ENCODE measurements at regions not wholly inside any gene's neighbourhood (a gene's known extent, or its start where the extent isn't known, plus 50 kb on each side); places are given as distances from the start of the nearest gene placed in this dataset.

DNA sequence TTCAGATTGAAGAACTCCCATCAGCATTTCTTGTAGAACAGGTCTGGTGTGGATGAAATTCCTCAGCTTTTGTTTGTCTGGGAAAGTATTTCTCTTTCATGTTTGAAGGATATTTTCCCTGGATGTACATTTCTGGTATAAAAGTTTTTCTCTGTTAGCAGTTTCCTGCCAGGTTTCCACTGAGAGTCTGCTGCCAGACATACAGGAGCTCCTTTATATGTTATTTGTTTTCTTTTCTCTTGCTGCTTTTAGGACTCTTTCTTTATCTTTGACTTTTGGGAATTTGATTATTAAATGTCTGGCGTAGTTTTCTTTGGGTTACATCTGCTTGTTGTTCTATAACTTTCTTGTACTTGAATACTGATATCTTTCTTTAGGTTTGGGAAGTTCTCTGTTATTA is 486.5 kb downstream of the ARAP2 start:
- no peak for DNase-seq (ENCODE audit: low read depth in 2 of 2)
- Histone ChIP-seq H3K4me3 (replicated peaks in 1 of 4; ENCODE audit: control extremely low read depth in 1 of 4, insufficient read depth in 1 of 4, low read depth in 3 of 4, low read length in 4 of 4) (no peak overlapping the region), H3K9ac (ENCODE audit: insufficient read depth, low read length) (no peak overlapping the region), H3K27me3 (ENCODE audit: control insufficient read depth, insufficient read depth, low read length) (no peaks in the 10 kb centered on the region), H3K9me3 (ENCODE audit: control insufficient read depth, insufficient read depth, low read depth, low read length) (no peaks in the 10 kb centered on the region), H4K20me1 (ENCODE audit: control insufficient read depth, extremely low read depth, insufficient read depth, low read length) (no peaks in the 10 kb centered on the region), H3K4me1 (ENCODE audit: control insufficient read depth, extremely low read depth, insufficient read depth, low read length) (no peaks in the 10 kb centered on the region), H2AFZ (ENCODE audit: low read length) (no peak overlapping the region), H3K4me2 (ENCODE audit: extremely low read depth, insufficient read depth, low read length) (no peak overlapping the region), H3K79me2 (ENCODE audit: control insufficient read depth, insufficient read depth, low read length) (no peaks in the 10 kb centered on the region), H3K36me3 (ENCODE audit: control insufficient read depth, insufficient read depth, low read length) (no peaks in the 10 kb centered on the region), H3K27ac (ENCODE audit: insufficient read depth, low read length) (no peak overlapping the region)
- TF ChIP-seq, protein P1, sequence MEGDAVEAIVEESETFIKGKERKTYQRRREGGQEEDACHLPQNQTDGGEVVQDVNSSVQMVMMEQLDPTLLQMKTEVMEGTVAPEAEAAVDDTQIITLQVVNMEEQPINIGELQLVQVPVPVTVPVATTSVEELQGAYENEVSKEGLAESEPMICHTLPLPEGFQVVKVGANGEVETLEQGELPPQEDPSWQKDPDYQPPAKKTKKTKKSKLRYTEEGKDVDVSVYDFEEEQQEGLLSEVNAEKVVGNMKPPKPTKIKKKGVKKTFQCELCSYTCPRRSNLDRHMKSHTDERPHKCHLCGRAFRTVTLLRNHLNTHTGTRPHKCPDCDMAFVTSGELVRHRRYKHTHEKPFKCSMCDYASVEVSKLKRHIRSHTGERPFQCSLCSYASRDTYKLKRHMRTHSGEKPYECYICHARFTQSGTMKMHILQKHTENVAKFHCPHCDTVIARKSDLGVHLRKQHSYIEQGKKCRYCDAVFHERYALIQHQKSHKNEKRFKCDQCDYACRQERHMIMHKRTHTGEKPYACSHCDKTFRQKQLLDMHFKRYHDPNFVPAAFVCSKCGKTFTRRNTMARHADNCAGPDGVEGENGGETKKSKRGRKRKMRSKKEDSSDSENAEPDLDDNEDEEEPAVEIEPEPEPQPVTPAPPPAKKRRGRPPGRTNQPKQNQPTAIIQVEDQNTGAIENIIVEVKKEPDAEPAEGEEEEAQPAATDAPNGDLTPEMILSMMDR (conservative IDR thresholded peaks at IDR 0.05 in 1 of 2, IDR thresholded peaks at IDR 0.05 in 1 of 2; ENCODE audit: low read depth in 1 of 2, low read length in 2 of 2): no peak
- no peak for TF ChIP-seq EZH2 (IDR thresholded peaks at IDR 0.05; ENCODE audit: low read length, missing control alignments)

DNA sequence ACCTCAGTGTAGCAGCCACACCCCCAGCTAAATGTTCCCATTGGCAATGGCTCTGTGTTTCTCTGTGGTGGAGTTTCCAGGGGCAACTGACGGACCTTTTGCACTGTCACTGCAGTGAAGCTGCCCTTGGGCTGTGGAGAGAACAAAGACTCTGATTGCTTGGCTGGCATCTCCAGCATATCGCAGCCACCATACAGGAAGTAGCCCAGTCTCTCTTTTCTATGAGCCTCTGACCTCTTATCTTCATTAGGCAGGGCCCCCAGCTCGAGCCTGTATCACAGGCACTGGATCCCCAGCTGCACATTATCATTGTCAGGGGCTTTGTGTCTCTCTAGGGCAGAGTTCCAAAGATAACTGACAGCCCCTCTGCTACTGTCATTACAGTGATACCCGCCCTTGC is 483.5 kb downstream of the ARAP2 start:
- Histone ChIP-seq H3K9ac (ENCODE audit: insufficient read depth, low read length) (no peak overlapping the region), H3K9me3 (ENCODE audit: control insufficient read depth, insufficient read depth, low read depth, low read length) (no peaks in the 10 kb centered on the region), H3K79me2 (ENCODE audit: control insufficient read depth, insufficient read depth, low read length) (no peaks in the 10 kb centered on the region), H3K4me3 (replicated peaks in 1 of 4; ENCODE audit: control extremely low read depth in 1 of 4, insufficient read depth in 1 of 4, low read depth in 3 of 4, low read length in 4 of 4) (no peak overlapping the region), H3K36me3 (ENCODE audit: control insufficient read depth, insufficient read depth, low read length) (no peaks in the 10 kb centered on the region), H3K27ac (ENCODE audit: insufficient read depth, low read length) (no peak overlapping the region), H3K27me3 (ENCODE audit: control insufficient read depth, insufficient read depth, low read length) (no peaks in the 10 kb centered on the region), H4K20me1 (ENCODE audit: control insufficient read depth, extremely low read depth, insufficient read depth, low read length) (no peaks in the 10 kb centered on the region), H3K4me1 (ENCODE audit: control insufficient read depth, extremely low read depth, insufficient read depth, low read length) (no peaks in the 10 kb centered on the region), H2AFZ (ENCODE audit: low read length) (no peak overlapping the region), H3K4me2 (ENCODE audit: extremely low read depth, insufficient read depth, low read length) (no peak overlapping the region)
- DNase-seq (ENCODE audit: low read depth in 2 of 2): no peak
- no peak for TF ChIP-seq EZH2 (IDR thresholded peaks at IDR 0.05; ENCODE audit: low read length, missing control alignments)
- TF ChIP-seq, protein P1 (conservative IDR thresholded peaks at IDR 0.05 in 1 of 2, IDR thresholded peaks at IDR 0.05 in 1 of 2; ENCODE audit: low read depth in 1 of 2, low read length in 2 of 2): no peak

DNA sequence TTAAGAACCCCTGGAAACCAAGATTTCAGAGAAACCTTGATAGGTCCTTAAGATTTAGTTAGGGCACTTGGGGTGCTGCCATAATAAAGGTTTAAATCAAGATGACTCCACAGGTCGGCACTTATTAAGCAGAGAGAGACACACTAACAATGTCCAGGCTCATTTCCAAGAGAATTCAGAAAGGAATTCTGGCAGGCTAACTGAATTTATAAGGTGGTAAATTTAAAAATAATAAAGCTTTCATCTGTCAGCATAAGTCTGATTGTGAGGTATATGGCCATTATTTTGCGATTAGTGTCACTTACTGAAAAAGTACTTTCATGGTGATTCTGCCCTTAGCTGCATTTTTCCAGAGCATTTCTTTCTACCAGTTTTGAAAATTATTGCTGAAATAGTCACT is 472.7 kb downstream of the ARAP2 start:
- Histone ChIP-seq H3K27me3 (ENCODE audit: control insufficient read depth, insufficient read depth, low read length) (no peaks in the 10 kb centered on the region), H3K79me2 (ENCODE audit: control insufficient read depth, insufficient read depth, low read length) (no peaks in the 10 kb centered on the region), H3K9ac (ENCODE audit: insufficient read depth, low read length) (no peak overlapping the region), H3K4me1 (ENCODE audit: control insufficient read depth, extremely low read depth, insufficient read depth, low read length) (no peaks in the 10 kb centered on the region), H2AFZ (ENCODE audit: low read length) (no peak overlapping the region), H3K4me2 (ENCODE audit: extremely low read depth, insufficient read depth, low read length) (no peak overlapping the region), H3K36me3 (ENCODE audit: control insufficient read depth, insufficient read depth, low read length) (no peaks in the 10 kb centered on the region), H4K20me1 (ENCODE audit: control insufficient read depth, extremely low read depth, insufficient read depth, low read length) (no peaks in the 10 kb centered on the region), H3K9me3 (ENCODE audit: control insufficient read depth, insufficient read depth, low read depth, low read length) (no peaks in the 10 kb centered on the region), H3K27ac (ENCODE audit: insufficient read depth, low read length) (no peak overlapping the region), H3K4me3 (replicated peaks in 1 of 4; ENCODE audit: control extremely low read depth in 1 of 4, insufficient read depth in 1 of 4, low read depth in 3 of 4, low read length in 4 of 4) (no peak overlapping the region)
- no peak for TF ChIP-seq EZH2 (IDR thresholded peaks at IDR 0.05; ENCODE audit: low read length, missing control alignments)
- TF ChIP-seq, protein P1 (conservative IDR thresholded peaks at IDR 0.05 in 1 of 2, IDR thresholded peaks at IDR 0.05 in 1 of 2; ENCODE audit: low read depth in 1 of 2, low read length in 2 of 2): no peak
- DNase-seq (ENCODE audit: low read depth in 2 of 2): peak in 1 of 2 donors; percentile 0

Measured in fibroblast of lung (primary cell).